HG03575 (cell line): ENCODE measurements at regions not wholly inside any gene's neighbourhood (a gene's known extent, or its start where the extent isn't known, plus 50 kb on each side); places are given as distances from the start of the nearest gene placed in this dataset.
"Not testable (repeated sequence)": the region's sequence is repeated elsewhere in the genome, so short reads cannot be mapped to it uniquely, and the experiment has no call there.

Source experiments
- ATAC-seq: cut with Tn5 transposase; IDR thresholded peaks from one replicate; pipeline ENCODE4 v1.9.1; 2021; ENCODE audit not compliant: unreplicated experiment, insufficient number of reproducible peaks, low FRiP score; ENCODE audit errors: extremely low read depth

DNA sequence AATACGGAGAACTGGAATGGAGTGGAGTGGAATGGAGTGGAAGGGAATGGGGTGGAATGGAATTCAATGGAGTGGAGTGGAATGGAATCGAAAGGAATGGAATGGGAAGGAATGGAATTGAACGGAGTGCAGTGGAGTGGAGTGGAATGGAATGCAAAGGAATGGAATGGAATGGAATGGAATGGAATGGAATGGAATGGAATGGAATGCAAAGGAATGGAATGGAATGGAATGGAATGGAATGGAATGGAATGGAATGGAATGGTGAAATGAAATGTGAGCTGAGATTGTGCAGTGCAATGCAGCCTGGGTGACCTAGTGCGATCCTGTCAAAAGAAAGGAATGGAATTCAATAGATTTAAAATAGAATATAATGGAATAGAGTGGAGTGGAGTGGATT lies 357.3 kb upstream of the WSB1 start:
- ATAC-seq = not testable (repeated sequence)

DNA sequence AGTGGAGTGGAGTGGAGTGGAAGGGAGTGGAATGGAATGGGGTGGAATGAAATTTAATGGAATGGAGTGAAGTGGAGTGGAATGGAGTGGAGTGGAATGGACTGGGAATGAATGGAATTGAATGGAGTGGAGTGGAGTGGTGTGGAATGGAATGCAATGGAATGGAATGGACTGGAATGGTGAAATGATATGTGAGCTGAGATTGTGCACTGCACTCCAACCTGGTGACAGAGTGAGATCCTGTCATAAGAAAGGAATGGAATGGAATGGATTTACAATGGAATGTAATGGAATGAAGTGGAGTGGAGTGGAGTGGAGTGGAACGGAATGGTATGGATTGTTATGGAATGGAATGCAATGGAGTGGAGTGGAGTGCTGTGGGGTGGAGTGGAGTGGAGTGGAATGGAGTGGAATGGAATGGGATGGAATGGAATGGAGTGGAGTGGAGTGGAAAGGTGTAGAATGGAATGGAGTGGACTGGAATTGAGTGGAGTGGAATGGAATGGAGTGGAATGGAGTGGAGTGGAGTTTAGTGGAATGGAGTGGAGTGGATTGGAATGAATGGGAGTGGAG lies 356.1 kb upstream of the WSB1 start:
- ATAC-seq = not testable (repeated sequence)

DNA sequence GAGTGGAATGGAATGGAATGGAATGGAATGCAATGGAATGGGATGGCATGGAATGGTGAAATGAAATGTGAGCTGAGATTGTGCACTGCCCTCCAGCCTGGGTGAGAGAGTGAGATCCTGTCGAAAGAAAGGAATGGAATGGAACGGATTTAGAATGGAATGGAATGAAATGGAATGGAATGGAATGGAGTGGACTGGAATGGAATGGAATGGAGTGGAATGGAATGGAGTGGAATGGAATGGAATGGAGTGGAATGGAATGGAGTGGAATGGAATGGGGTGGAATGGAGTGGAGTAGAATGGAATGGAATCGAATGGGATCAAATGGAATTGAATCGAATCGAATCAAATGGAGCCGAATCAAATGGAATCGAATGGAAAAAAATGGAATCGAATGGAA lies 354.2 kb upstream of the WSB1 start:
- ATAC-seq = not testable (repeated sequence)

DNA sequence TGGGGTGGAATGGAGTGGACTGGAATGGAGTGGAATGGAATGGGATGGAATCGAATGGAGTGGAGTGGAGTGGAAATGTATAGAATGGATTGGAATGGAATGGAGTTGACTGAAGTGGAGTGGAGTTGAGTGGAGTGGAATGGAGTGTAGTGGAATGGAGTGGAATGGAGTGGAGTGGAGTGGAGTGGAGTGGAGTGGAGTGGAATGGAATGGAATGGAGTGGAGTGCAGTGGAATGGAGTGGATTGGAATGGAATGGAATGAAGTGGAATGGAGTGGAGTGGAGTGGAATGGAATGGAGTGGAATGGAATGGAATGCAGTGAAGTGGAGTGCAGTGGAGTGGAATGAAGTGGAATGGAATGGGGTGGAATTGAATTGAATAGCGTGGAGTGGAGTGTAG lies 353.3 kb upstream of the WSB1 start:
- ATAC-seq = not testable (repeated sequence)

DNA sequence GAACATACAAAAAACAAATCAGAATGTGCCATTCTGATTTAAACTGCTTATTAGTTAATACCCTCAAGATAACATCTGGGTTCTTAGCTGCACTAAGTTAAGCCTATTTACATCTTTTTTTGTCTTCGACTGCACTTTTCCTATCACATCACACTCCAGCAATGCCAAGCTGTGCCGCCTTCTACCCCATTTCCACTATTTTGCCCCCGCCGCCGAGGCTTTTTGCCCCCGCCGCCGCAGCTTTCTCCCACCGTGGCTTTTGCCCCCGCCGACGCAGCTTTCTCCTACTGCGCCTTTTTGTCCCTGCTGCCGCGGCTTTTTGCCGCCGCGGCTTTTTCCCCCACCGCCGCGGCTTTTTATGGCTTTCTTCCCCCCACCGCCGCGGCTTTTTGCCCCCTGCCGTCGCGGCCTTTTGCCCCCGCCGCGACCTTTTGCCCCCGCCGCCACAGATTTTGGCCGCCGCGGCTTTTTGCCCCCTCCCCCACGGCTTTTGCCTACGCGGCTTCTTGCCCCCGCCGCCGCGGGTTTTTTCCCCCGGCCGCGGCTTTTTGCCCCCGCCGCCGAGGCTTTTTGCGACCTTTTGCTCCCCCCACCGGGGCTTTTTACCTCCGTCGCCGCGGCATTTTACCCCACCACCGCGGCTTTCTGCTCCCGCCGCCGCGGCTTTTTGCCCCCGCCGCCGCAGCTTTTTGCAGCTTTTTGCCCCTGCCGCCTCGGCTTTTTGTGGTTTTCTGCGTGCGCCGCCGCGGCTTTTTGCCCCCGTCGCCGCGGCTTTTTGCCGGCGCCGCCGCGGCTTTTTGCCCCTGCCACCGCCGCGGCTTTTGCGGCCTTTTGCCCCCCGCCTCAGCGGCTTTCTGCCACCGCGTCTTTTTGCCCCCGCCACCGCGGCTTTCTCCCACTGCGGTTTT lies 331.4 kb upstream of the WSB1 start:
- no peak for ATAC-seq

DNA sequence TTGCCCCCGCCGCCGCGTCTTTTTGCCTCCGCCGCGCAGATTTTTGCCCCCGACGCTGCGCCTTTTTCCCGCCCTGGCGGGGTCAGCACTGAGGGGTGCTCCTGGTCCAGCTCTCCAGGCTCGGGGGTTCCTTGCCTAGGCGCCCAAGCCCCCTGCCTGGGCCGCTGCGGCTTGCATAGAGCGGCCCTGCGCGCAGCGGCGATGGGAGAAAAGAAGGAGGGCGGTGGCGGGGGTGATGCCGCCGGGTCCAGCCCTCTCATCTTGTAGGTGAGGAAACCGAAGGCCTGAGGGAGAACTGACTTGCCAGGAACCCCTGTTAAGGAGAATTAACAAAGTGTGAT lies 330.8 kb upstream of the WSB1 start:
- no peak for ATAC-seq

DNA sequence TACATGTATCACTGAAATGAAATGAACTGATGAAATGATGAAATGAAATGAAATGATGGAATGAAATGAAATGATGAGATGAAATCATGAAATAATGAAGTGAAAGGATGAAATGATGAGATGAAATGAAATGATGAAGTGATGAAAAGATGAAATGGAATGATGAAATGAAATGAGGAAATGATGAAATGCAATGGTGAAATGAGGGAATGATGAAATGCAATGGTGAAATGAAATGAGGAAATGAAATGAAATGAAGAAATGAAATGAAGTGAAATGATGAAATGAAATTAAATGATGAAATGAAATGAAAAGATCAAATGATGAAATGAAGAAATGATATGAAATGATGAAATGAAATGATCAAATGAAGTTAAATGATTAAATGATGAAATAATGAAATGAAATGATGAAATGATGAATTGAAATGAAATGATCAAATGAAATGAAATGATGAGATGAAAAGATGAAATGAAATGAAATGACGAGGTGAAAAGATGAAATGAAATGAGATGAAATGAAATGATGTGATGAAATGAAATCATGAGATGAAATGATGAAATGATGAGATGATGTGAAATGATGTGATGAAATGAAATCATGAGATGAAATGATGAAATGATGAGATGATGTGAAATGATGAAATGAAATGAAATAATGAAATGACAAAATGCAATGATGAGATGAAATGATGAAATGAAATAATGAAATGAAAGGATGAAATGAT lies 327.9 kb upstream of the WSB1 start:
- not testable (repeated sequence) for ATAC-seq

DNA sequence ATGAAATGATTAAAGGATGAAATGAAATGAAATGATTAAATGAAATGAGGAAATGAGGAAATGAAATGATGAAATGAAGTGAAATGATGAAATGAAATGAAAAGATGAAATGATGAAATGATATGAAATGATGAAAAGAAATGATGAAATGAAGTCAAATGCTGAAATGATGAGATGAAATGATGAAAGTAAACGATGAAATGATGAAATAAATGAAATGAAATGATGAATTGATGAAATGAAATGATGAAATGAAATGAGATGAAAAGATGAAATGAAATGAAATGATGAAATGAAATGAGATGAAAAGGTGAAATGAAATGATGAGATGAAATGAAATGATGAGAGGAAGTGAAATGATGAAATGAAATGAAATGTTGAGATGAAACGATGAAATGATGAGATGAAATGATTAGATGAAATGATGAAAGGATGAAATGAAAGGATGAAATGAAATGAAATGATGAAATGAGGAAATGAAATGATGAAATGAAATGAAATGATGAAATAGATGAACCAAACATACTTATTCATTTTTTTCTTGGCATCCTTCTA lies 327.2 kb upstream of the WSB1 start:
- ATAC-seq = not testable (repeated sequence)

DNA sequence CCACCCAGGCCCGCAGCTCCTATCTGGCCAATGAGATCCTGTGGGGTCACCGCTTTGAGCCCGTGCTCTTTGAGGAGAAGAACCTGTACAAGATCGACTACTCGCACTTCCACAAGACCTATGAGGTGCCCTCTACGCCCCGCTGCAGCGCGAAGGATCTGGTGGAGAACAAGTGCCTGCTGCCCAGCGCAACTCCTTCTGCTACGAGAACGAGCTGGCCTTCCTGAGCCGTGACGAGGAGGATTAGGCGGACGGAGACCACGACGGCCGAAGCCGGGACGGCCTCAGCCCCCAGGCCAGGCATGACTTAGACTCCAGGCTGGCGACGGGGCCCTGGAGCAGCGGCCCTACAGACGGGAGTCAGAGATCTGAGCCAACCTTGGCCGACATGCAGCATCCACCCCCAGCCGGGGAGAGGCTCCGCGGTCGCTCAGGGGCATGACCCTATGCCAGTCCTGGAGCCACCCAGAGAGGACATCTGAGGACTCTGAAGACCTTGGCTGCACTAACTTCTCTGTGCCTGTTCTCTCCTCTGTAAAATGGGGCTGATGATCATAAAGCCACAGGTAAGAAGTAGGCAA lies 312.0 kb upstream of the WSB1 start:
- not testable (repeated sequence) for ATAC-seq

DNA sequence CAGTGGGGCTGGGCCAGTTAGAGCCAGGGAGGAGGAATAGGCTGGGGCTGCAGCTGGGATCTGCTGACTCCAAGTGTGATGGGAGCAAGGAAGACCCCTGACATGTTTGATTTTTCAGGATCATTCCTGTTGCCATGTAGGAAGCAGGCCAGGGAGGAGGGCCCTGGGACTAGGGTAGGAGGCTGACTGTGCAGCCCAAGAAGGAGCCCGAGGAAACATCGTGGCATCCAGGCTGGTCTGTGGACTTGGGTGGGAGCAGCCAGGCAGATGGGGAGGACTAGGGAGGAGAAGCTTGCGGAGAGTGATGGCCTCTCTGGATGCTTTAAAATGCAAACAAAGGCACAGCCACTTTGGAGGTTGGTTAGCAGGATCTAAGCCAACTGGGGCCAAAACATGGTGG lies 311.4 kb upstream of the WSB1 start:
- not testable (repeated sequence) for ATAC-seq

DNA sequence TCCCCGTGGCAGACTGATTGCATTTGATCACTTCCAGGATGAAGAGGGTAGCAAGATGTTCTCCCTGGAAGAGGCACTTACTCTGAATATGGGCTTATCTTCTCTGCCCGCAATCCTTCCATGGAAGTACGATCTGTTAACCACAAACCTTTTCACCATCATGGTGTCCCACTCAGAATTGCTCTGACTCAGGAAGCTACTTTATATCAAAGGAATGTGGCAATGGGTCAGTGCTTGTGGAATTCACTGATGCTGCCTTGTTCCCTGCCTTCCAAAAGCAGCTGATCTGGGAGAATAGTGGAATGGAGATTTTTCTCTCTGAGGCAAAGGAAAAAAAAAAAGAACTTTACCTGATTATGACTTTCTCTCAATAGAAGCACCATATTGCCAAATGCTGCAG lies 306.1 kb upstream of the WSB1 start:
- not testable (repeated sequence) for ATAC-seq

DNA sequence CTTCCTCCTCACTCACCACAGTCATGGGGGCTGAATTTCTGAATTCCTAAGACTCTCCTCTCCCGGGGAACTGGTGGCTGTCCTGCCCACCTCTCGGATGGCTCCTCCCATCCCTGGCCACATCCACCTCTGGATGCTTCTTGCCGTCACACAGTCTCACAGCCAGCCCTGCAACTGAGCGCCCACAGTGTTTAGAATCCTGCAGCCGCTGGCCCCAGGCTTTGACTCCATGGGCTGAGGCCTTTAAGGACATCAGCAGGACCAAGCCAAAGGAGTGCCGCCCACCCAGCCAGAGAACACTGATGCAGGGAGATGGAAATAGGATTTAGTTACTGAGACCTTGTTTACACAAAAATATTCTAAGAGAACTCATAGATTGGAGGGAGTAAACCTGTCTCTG lies 299.3 kb upstream of the WSB1 start:
- not testable (repeated sequence) for ATAC-seq

DNA sequence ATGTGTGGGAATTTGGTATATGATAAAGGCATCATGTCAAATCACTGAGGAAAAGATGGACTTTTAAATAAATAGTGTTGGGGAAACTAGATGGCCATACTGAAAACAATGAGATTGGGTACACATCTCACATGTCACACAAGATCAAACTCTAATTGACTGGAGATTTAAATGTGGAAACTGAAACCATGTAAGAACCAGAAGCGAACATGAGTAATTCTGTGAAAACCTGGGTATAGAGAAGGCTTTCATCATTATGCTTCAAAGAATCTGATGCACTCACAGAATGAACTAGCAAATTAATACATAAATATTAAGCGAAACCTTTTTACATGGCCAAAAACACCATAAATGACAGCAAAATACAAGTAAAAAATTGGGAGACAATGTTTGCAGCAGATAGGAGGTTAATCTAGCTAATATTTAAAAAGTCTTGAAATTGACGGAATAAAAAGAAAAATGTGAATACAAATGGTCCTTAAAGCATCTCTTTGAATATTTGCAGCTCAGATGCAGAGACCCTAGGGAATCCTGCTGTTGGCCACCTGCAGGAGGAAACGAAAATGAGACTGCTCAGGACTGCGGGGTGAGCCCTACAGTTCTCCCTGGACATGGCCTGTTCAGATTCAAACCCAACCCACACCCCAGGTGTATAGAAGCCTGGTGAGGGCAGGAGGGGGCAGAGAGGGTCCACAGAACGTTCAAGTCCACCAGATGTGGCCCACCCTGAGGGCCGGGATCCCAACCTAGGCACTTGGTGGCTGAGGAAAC lies 297.6 kb upstream of the WSB1 start:
- not testable (repeated sequence) for ATAC-seq

DNA sequence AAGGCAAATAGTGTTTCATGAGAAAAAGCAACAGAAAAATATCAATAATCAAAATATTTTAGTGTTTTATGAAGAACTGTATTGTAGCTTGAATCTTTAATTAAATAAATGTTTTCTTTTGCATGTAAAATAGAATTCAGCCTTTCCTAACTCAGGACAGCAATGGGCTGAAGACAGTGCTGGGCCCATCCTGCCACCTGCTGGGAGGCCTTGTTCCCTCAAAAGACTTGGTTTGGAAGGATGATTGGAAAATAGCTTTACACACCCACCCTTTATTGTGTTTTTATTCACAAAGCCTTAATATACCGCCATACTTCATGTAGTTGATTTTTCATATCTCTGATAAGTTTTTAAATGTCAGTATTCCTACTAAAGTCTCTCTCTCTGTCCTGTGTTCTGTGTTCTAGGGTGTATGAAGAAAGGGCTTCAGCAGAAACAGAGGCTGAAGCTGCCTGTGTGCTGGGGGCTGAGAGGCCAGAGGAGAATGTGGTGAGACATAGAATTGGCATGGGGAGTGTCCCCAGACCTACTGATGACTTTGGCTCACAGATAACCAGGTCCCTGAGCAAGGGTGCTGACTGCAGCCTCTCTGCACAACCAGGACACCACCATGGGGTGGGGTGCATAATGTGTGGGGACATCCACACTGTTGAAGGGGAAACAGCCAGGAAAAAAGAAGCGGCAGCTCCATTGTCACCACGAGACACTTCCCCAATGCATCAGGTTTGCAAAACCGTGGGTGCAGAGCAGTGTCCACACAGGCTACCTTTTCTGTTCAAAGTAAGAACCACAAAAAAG lies 286.0 kb upstream of the WSB1 start:
- not testable (repeated sequence) for ATAC-seq

DNA sequence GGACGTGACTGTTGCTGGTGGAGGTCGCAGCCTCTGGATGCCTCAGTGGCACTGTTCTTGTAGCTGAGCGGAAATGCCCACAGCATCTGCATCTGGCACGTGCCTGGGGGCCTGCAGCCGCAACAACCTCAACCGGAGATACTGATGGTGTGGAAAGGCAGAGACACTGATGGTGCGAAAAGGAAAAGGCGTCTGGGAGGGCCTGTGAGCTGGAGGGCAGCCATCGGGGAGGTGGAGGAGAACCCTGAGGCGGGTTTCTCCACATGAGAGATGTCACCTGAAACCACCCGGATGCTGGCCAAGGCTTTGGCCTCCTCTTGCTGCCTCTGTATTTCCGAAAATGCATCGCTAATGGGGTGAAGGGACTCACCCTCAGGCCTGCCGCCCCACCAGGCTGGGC lies 284.8 kb upstream of the WSB1 start:
- no peak for ATAC-seq

DNA sequence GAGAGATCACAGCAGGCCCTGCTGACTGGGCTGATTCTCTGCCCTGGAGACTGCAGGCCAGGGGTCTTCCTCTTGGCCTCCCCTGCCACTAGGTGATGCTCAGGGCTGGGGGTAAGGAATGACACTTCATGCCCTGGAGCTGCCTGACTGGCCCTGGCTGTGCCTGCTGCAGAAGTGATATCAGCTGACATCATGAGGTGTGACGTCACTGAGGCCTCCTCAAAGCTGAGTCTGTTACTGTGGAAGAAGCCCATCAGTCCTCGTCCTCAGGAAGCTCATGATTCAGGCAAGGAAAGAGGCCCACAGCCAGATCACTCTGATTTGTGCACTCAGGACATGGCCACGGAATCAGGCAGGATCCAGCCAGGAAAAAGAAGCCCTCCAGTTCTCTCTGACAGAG lies 283.8 kb upstream of the WSB1 start:
- not testable (repeated sequence) for ATAC-seq

DNA sequence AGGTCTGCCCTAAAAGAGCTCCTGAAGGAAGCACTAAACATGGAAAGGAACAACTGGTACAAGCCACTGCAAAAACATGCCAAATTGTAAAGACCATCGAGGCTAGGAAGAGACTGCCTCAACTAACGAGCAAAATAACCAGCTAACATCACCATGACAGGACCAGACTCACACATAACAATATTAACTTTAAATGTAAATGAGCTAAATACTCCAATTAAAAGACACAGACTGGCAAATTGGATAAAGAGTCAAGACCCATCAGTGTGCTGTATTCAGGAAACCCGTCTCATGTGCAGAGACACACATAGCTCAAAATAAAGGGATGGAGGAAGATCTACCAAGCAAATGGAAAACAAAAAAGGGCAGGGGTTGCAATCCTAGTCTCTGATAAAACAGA lies 263.4 kb upstream of the WSB1 start:
- not testable (repeated sequence) for ATAC-seq

DNA sequence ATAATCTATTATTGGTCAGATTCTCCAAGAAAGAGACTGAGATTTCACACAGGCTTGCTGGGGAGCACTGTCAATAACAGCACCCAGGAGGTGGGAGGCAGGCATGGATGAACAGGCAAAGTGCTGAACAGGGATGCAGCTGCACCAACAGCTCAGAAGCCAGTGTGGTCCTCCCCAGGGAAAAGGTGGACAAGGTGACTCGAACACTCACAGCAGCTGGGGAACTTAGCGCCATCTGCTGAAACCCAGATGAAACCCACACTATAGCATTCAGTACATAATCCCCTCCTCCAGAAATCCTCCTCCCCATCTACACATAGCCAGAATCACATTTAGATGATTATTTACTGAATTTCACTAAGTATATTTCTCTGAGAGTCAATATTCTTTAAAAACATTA lies 255.2 kb upstream of the WSB1 start:
- no peak for ATAC-seq
